CD4-positive, alpha-beta T cell treated with Interleukin-17A for 1 hour (primary cell): ENCODE measurements at regions not wholly inside any gene's neighbourhood (a gene's known extent, or its start where the extent isn't known, plus 50 kb on each side); places are given as distances from the start of the nearest gene placed in this dataset.

Experiments used
- DNase-seq: peaks from one replicate; pipeline ENCODE4 v3.0.0-alpha.2; 2020

DNA sequence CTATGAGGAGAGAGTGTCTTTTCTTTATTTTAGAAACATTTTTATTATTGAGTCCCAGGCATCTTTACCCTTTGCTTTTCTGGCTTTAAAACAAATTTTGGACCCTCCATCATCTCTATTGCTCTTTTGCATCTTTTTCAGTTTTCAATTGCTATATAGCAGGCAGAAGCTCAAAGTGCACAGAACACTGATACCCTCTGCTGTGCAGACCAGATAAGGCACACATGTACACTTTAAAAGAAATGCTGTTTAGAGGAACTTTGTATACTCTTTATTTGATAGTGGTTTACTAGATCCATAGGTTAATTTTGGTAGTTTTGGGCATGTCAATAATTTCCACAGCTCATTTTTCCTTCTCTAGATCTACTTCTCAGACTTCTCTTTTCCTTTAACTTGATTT is 324.2 kb downstream of the SH2D4B start:
- no peak for DNase-seq

DNA sequence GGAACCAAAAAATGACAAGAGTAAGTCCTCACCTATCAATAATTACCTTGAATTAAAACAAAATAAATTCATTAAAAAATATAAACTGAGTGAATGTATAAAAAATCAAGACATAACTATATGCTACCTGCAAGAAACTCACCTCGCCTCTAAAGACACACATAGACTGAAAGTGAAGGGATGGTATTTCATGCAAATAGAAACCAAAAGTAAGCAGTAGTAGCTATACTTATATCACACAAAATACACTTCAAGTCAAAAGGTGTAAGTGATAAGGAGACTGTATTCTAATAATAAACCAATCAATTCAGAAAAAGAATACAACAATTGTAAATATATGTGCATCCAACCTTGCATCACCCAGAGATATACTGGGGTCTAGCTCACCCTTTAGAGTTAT is 332.6 kb downstream of the SH2D4B start:
- no peak for DNase-seq

DNA sequence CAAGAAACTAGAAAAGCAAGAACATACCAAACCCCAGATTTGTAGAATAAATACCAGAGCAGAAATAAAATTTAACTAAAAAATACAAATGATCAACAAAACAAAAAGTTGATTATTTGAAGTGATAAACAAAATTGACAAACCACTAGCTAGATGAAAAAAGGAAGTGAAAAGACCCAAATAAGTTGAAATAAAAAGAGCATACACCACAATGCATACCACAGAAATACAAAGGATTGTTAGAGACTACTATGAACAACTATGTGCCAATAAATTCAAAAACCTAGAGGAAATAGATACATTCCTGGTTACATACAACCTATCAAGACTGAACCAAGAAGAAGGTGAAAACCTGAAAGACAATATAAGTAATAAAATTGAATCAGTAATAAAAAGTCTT is 333.4 kb downstream of the SH2D4B start:
- no peak for DNase-seq

DNA sequence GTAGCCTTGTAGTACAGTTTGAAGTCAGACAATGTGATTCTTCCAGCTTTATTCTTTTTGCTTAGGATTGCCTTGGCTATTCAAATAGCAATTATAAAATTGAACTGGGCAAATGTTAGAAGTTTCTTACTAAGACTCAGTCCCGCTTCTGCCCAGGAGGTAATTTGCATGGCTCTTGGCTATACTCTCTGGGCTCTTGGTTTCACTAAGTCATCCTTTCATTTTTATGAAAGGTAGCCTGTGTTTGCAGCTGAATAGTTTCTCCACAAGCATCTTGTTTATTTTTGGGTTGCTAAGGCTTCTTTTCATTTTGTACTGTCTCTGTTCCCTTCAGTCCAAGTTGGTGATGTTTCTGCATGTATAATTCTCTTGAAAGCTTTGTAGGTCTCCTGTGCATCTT is 340.6 kb downstream of the SH2D4B start:
- no peak for DNase-seq

DNA sequence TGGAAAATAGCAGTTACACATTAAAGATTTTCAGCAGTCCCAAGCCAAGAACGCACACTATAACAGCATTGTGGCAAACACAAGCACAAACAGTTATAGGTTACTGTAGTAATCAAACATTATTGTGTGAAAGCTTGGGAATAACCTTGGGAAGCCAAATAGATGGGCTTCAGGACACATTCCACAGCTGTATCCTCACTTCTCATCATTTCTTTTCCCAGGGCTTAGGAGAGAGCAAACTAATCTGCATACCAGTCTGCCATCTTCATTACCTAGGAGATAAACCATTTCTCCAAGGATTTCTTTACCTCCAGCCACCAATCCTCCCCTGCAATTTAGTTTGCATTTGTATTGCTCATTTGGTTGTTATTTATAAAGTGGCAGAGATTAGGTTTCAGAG is 352.4 kb downstream of the SH2D4B start:
- no peak for DNase-seq

DNA sequence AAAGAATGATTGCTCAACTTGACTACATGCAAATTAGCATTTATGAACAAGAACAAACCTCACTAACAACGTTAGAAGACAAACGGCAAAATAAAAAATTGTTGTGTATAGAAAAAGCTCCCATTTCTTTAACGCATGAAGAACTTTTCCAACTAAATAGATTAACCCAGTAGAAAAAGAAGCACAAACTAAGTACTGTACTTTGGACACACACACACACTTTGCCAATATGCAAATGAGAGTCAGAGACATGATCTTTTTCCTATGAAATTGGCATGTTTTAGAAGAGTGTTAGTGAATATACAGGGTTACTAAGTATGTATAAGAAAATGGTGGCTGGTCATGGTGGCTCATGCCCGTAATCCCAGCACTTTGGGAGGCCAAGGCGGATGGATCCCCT is 355.6 kb downstream of the SH2D4B start:
- DNase-seq: no peak

DNA sequence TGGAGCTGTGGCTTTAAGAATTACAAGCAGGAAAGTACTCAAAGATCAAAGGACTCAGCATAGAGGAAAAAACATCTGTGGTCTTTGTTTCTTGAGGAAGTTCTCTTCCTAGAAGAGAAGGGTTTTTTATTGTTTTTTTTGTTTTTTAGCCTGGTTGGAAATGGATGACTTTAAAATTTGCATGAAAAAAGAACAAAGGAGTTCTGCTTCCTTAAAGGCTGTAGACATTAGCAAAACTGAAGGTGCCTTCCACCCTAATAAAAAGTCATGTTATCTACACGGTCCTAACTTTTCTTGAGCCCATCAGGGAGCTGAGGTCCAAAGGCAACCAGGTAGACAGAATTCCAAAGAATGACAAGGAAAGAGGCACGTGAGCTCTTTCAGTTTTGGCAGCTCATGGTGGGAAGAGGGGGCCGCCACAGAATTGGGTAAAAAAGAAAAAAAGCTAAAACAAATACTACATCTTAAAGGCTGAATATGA is 356.6 kb downstream of the SH2D4B start:
- no peak for DNase-seq

DNA sequence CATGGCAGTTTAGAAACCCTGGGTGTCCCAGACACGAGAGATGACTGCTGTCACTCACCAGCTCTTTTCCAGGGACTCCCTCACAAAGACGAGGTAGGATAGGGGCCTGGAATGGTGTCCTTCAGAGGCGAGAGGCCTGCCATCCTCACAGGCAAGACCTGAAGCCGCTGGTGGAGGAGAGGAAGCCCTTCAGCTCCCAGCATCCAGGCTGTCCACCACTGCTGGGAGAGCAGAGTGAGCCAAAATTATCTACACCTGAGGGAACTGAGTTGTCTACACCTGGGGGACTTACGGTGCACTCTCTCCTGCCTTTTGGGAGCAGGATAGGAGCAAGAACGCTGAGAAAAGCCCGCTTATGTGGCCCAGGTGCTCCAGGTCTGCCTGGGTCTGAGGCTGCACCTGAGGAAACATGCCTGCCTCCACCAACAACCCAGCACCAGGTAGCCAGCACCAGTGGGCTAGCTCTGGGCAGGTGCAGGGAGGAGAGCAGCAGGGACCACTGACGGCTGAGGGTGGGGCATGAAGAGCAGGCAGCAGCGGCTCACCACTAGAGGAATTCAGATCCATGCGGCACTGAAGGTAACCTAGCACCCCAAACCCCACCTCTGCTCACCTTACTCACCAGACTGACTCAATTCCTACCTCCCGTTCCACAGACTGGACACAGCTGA is 357.2 kb downstream of the SH2D4B start:
- no peak for DNase-seq

DNA sequence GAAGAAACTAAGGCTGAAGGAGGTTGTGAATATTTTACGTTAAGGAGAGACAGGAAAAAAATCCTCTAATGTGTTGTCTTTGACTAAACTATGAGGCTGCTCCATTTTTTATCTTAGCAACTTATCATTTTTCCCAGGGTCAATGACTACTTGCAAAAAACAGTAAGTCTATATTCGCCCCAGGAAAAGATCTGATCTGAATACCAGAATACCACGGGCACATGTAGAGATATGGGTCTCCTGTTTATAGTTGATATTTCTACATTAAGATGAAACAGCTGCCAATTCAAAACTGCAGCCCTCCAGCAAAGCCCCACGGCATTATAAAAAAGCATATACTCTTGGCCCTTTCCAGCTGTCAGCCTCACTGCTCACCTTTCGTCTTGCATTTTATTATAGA is 358.4 kb downstream of the SH2D4B start:
- DNase-seq: no peak

DNA sequence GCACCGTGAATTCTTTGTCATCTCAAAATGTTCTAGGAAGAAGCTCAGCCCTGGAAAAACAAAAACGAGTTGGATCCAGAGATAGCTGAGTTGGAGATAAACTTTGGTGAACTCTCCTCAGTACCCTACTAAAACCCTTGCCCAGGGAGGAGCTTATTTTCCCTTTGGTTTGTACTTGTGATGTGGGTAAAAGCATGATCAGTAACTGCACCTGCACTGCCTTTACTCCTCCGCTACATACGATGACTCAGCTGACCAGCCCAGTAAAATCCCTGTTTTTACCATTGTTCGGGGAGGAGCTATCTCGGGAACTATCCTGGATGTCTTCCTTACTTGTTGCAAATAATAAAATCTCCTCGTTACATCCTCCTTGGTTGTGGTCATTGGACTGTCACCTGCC is 359.3 kb downstream of the SH2D4B start:
- DNase-seq: no peak

DNA sequence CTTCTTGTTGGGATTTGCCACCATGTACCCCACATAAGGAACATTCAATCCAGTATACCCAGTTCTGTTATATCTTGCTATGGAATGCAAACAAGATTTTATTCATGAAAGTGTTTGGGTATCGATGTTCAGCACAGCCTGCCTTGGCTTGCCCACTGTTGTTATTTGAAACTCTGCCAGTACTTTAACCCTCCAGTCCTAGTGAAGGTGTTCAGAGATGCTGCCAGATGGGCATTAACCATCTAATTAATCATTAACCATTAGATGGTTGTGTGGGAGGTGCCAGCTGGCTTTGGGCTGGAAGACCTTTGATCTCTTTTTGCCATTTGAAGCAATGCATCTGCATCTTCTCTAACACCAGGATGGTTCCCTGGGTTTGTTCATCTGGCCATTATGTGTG is 363.0 kb downstream of the SH2D4B start:
- DNase-seq: no peak

DNA sequence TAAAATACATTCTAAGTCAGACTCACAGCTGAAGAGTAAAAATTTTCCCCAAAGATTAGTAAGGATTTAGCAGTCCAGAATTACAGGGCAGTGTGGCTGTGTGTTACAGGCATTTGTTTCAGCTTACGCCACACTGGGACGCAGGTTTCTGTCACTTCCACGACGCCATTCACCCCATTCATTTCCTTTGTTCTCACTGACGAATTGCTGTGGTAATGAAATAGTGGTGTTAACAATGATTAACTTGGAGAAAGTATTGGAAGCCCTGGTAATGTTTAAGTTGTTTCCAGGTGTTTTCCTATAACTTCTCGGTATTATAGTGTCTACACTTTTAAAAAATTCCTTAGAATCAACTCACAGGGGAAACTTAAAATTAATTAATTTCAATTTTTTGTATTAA is 370.9 kb downstream of the SH2D4B start:
- no peak for DNase-seq

DNA sequence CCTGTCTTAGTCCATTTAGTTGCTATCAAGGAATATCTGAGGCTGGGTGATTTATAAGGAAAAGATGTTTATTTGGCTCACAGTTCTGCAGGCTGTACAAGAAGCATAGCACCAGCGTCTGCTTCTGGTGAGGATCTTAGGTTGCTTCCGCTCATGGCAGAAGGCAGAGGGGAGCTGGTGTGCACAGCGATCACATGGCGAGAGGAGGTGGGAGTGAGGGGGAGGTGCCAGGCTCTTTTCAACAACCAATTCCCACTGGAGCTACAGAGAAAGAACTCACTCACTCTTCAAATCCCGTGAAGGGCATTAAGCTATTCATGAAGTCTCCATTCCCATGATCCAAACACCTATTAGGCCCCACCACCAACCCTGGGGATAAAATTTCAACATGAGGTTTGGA is 371.6 kb downstream of the SH2D4B start:
- no peak for DNase-seq

DNA sequence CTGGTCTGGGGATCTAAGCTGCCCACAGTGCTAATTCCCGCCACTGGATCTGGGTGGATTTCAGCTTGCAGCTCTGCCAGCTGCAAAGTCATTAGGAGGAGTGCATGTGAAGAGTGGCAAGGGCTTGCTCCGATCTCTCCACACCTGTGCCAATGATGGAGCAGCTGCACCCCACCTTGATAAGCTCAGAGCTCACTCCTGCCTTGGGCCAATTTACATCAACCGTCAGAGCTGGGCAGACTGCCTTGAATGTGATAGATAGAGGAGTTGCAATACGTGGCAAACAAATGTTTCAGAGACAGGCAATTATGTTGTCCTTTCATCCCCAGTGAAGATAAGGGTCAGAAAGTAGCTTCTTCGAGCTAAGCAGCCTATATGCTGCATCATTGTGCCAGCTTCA is 379.9 kb downstream of the SH2D4B start:
- DNase-seq: no peak

DNA sequence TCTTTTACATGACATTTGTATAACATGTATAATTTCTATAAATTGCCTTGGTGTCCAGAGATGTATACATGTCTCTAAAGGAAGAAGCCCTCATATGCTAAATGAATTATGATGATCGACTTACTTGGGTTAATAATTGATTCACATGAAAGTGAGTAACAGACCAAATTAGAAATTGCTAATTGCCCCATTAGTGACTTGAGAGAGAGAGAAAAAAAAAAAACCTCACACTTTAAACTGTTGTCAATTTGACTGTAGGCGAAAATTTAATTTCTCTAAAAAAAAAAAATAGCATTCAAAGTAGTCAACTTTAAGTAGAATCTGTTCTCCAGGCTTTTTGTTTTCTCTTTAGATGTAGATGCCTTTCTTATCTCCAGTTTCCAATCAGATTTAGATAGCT is 383.3 kb downstream of the SH2D4B start:
- no peak for DNase-seq

DNA sequence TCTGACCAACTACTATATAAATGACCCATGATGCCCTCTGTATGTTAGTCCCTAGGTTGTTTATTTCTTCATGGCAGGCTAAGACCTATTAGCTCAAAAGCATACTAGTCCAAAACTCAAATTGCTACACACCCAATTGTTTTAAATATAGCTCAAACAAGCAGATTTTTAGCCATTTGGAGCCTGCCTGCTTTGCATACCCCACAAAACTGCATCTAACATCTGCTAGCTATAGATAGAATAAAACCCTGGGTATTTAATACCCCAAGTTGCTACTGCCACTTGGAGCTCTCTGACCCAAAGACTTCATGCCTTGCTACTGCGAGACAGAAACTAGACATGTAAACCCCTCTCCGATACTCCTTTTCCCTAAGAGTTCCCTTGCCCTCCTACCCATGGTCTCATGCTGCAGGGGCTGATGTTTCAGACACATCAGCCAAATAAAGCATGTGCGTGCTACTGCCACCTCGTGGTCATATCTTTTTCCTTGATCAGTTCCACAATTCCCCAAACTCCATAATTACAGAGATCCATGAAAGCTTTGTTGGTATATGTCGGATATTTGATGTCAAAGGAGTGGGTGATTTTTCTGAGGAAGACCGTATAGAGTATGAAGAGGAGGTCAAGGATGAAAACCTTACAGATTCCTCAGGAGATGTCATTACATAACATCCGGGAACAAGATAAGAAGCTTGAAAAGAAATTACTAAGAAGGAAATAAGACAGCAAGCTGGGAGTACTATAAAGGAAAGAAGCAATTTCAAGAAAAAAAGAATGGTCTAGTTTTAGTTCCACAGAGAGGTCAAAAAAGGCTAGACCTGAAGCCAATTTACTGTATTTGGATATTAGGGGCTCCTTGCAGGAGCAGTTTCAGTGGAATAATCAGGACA is 386.6 kb downstream of the SH2D4B start:
- DNase-seq: peak; percentile 15

DNA sequence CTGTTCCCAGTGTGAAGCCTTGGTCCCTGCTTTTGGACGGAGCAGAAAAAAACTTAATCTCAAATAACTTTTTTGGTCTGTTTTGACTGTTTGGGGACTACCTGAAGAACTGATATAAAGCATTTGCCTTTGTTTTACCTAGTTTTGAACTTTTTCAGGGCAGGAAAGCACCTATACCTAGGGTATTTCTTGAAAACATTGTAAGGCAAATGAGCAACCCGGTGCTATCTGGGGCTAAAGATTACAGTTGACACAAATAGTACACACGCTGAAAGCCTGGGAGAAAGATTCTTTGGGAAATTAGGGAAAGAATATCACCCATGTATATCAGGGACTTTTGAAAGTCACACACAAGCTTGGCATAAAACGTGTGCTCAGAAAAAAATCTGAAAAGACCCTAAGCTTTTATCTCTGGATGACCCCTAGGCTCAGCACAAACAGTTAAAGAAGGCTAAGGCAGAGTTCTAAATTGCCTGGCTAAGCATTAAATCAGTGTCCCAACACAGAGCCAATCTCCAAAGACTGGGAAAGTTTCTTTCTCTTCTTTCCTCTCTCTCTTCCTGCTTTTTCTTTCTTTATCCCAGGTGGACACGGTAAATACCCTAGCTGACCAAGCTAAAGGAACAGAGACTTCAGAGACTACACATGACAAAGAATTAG is 389.8 kb downstream of the SH2D4B start:
- DNase-seq: no peak

DNA sequence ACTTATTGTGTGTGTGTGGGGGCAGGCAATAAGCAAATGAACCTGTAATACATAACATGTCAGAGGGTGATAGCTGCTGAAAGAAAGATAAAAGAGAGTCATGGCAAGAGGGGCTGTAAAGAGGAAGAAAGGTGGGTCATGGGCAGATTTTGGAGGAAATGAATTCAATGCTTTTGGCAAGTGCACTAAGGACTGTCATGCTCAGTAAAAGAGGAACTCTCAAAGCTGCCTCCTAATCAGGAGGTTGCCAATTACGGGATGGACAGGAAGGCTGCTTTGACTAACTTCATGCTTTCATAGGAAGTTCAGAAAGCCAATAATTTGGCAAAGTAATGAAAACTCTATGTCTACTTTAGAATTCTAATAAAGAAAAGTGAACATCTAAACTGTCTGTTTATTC is 401.2 kb downstream of the SH2D4B start:
- DNase-seq: no peak

DNA sequence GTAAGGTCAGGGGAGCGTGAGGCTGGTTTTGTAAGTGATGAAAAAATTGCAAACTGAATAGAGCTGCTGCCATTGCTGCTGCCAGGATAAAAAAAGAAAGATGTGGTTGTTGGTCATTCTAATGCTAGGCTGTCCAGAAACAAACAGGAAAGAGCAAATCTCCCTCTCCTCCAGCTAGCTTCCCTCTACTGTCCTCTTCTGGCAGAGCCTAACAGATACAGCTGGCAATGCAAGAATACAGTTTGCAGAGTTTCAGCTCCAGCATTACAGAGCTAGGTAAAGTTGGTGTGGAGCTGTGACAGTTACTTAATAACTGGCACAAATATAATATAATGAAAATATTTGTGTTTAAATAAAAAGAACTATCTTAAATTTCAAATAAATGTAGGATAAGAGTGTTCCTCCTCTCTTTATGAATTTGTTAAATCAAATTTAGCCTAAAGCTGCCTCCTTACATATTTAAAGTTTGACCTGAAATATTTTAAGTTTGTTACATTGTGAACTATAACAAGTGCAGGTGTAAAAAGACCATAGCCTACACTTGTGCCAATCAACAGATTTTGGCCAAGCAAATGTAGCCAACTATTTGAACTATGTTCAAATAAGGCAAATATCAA is 407.7 kb downstream of the SH2D4B start:
- DNase-seq: no peak

DNA sequence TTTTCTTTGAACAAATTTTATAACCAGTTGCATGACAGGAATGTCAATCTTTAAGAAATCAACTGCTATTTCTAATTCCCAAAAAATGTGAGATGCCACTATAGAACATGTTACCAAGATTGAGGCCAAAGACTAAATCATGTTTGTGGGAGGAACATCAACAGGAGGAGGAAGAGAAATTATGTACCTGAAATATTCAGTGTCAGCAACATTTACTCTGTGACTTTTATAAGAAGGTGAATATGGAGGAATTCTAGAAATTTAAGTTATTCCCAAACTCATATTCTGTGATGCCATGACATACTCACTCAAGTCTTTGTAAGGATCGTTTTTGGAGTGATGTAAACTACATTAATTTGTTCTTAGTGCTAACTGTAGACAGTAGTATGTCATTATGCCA is 408.4 kb downstream of the SH2D4B start:
- DNase-seq: no peak

DNA sequence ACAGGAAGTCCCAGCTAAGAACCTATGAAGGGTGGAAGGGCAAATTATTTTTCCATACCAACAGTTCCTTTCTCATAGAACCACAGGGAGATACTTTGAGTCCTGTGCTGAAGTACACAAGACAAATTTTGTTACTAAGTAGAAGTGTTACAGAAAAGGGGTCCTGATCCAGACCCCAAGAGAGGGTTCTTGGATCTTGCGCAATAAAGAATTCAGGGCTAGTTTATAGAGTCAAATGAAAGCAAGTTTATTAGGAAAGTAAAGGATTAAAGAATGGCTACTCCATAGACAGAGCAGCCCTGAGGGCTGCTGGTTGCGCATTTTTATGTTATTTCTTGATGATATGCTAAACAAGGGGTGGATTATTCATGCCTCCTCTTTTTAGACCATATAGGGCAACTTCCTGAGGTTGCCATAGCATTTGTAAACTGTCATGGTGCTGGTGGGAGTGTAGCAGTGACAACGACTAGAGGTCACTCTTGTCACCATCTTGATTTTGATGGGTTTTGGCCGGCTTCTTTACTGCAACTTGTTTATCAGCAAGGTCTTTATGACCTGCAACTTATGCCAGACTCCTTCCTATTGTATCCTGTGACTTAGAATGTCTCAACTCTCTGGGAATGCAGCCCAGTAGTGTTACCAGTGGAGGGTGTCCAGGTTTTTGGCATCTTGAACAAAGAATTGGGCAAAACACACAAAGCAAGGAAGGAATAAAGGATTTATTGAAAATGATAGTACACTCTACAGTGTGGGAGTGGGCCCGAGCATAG is 409.4 kb downstream of the SH2D4B start:
- no peak for DNase-seq

DNA sequence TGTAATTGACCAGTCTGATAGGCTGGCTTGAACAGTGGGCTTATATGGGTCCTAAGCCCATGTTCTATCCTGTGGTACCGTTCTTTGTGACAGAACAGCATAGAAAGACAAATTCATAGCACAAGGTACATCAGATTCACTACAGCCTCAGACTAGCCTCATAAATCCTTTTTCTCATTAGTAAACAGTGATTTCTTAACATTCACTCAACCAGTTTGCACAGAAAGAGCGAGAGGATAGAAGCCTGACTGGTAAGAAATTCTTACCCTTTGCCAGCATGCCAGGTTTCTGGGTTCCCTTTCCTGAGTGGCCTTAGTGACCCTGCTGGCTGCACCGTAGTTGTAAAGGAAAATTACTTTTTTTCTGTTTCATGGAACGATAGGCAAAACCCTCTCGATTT is 412.1 kb downstream of the SH2D4B start:
- no peak for DNase-seq

DNA sequence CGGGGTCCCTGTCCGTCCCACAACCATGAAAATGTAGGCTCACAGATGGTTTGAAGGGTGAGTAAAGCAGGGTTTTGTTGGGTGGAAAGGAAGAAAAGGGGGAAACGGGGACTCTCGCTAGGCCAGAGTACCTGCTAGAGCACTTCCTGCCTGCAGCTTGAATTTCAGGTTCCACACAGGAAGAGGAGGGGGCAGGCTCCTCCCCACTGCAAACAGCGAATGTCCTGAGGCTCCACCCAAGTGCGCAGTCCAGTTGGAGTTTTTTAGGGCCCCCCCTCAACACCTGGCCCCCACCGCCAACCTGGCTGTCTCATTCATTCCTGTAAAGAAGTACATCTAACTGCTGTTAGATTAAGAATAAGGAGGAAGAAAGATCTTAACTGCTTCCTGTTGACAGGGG is 414.7 kb downstream of the SH2D4B start:
- DNase-seq: no peak
